K562 (cell line): ENCODE measurements at regions not wholly inside any gene's neighbourhood (a gene's known extent, or its start where the extent isn't known, plus 50 kb on each side); places are given as distances from the start of the nearest gene placed in this dataset.

Source experiments
- ATAC-seq: fragments of 200-7000 bp; cut with Tn5 transposase; 3 replicates; pipeline ENCODE4 v1.9.1; 2020; ENCODE audit warnings: moderate library complexity
- BruUV-seq: library from RNA; stranded (reverse); fragments of 400-500 nt; replicated peaks from 2 replicates; lab custom pipeline; 2021; lab: Mats Ljungman, UMichigan
- CTCF ChIA-PET: fragments of 300-600 bp; formaldehyde crosslinking; extraction: SDS; loops from one replicate; lab custom pipeline; 2021; ENCODE audit warnings: low intra/inter-chr PET ratio; lab: Yijun Ruan, JAX
- POLR2A ChIA-PET: fragments of 300-600, 350-650 bp; sonication (Branson Sonifier 250); formaldehyde crosslinking; extraction: SDS; loops from one replicate; lab custom pipeline; 2021; ENCODE audit warnings: antibody characterized with exemption, inconsistent platforms; lab: Yijun Ruan, JAX
- DNase-seq, 4 experiments: peaks; one replicate each; pipeline versions ENCODE4 v3.0.0 to v3.0.0-alpha.2; 2011 to 2018; ENCODE audit warnings: low spot score in 3 of 4, mixed read lengths in 3 of 4; ENCODE audit errors: extremely low read depth in 1 of 4
- FAIRE-seq: peaks from 2 replicates; lab custom pipeline; 2011; peaks lifted over from hg19 to GRCh38; lab: Jason Lieb, UNC
- H2AFZ ChIP-seq: 2 replicates; pipeline ENCODE4 v1.6.0; 2011; ENCODE audit warnings: low read depth, low read length, control low read depth, inconsistent platforms
- H3K27ac ChIP-seq: fragments of 200-600 bp; 3 replicates; pipeline ENCODE4 v1.8.0; 2011; ENCODE audit warnings: low read depth, mild to moderate bottlenecking, control low read depth, inconsistent platforms, low read length, moderate library complexity, mixed read lengths; ENCODE audit errors: extremely low read depth
- H3K27me3 ChIP-seq, 2 experiments: fragments of 300-600 bp in 1 of 2; 2 replicates in 1 of 2; 3 replicates in 1 of 2; pipeline versions ENCODE4 v1.6.0 to v1.8.0; 2011; ENCODE audit warnings: inconsistent platforms in 2 of 2, low read length in 2 of 2, mild to moderate bottlenecking in 1 of 2, mixed read lengths in 1 of 2, moderate library complexity in 1 of 2; ENCODE audit not compliant: control insufficient read depth in 2 of 2, insufficient read depth in 2 of 2
- H3K36me3 ChIP-seq: fragments of 300-600 bp; 3 replicates; pipeline ENCODE4 v1.8.0; 2011; ENCODE audit warnings: mild to moderate bottlenecking, low read length, inconsistent platforms; ENCODE audit not compliant: control insufficient read depth, insufficient read depth
- H3K4me1 ChIP-seq, 2 experiments: fragments of 200-600 bp in 1 of 2; replicated peaks in 1 of 2; 2 replicates in 1 of 2; 3 replicates in 1 of 2; pipeline versions ENCODE4 v1.5.1 to v1.8.0; 2011; ENCODE audit warnings: inconsistent platforms in 2 of 2, low read length in 2 of 2, mild to moderate bottlenecking in 1 of 2, mixed read lengths in 1 of 2, moderate library complexity in 1 of 2; ENCODE audit not compliant: control insufficient read depth in 2 of 2, insufficient read depth in 2 of 2
- H3K4me2 ChIP-seq: 2 replicates; pipeline ENCODE4 v1.6.1; 2011; ENCODE audit warnings: low read length, control low read depth, inconsistent platforms, mixed read lengths; ENCODE audit not compliant: insufficient read depth
- H3K4me3 ChIP-seq: fragments of 200-600 bp; sonication (generic), shearing (Covaris generic); 2 replicates; pipeline ENCODE4 v1.5.1; 2016; ENCODE audit warnings: control low read depth, inconsistent platforms
- H3K79me2 ChIP-seq: fragments of 200-600 bp; 3 replicates; pipeline ENCODE4 v1.8.0; 2011; ENCODE audit warnings: low read length, inconsistent platforms; ENCODE audit not compliant: control insufficient read depth, insufficient read depth
- H3K9ac ChIP-seq, 2 experiments: 2 replicates each; pipeline versions ENCODE4 v1.6.0 to v1.6.1; 2011; ENCODE audit warnings: low read depth in 2 of 2, low read length in 2 of 2, control low read depth in 1 of 2, inconsistent platforms in 1 of 2, mild to moderate bottlenecking in 1 of 2, mixed read lengths in 1 of 2; ENCODE audit not compliant: insufficient read depth in 1 of 2
- H3K9me1 ChIP-seq: one replicate; pipeline ENCODE4 v1.6.0; 2011; ENCODE audit warnings: inconsistent platforms, mild to moderate bottlenecking, low read length, moderate library complexity; ENCODE audit not compliant: control insufficient read depth, insufficient read depth
- H3K9me3 ChIP-seq: replicated peaks from 2 replicates; pipeline ENCODE4 v1.5.1; 2011; ENCODE audit warnings: low read depth, low read length, inconsistent platforms; ENCODE audit not compliant: control insufficient read depth, insufficient read depth
- H4K20me1 ChIP-seq: replicated peaks from 2 replicates; pipeline ENCODE4 v1.6.1; 2011; ENCODE audit warnings: low read length, inconsistent platforms, mixed read lengths; ENCODE audit not compliant: control insufficient read depth, insufficient read depth
- BHLHE40 ChIP-seq: IDR thresholded peaks from 2 replicates; pipeline ENCODE4 v1.6.1; 2011; ENCODE audit warnings: low read length, improper control_type of control experiment
- EP300 ChIP-seq: IDR thresholded peaks from 2 replicates; pipeline ENCODE4 v1.6.1; 2012; ENCODE audit warnings: low read length, improper control_type of control experiment
- ILK ChIP-seq: fragments of 450-650 bp; IDR thresholded peaks from 2 replicates; pipeline ENCODE4 v1.6.1; 2016; ENCODE audit warnings: missing genetic modification characterization, low read depth, mild to moderate bottlenecking, missing compliant biosample characterization, moderate library complexity, borderline replicate concordance
- MEIS2 ChIP-seq: fragments of 450-650 bp; IDR thresholded peaks from 2 replicates; pipeline ENCODE4 v1.6.1; 2014; ENCODE audit warnings: mild to moderate bottlenecking; ENCODE audit not compliant: partially characterized antibody
- RNF219 ChIP-seq: fragments of 250-450 bp; sonication (Bioruptor Pico); IDR thresholded peaks from 2 replicates; pipeline ENCODE4 v1.5.0; 2022; ENCODE audit warnings: mild to moderate bottlenecking
- SRSF3 ChIP-seq: fragments of 200-400 bp; formaldehyde crosslinking; IDR thresholded peaks from 2 replicates; pipeline ENCODE4 v1.6.1; 2016; ENCODE audit warnings: mild to moderate bottlenecking, low read length, moderate library complexity; ENCODE audit not compliant: insufficient read depth
- SRSF9 ChIP-seq: fragments of 200-400 bp; formaldehyde crosslinking; IDR thresholded peaks from 2 replicates; pipeline ENCODE4 v1.6.1; 2017; ENCODE audit warnings: low read depth, low read length, borderline replicate concordance
- ZBTB12 ChIP-seq: fragments of 250-450 bp; sonication (Bioruptor Pico); IDR thresholded peaks from 2 replicates; pipeline ENCODE4 v1.4.0; 2020
- ZNF12 ChIP-seq: sonication (generic); formaldehyde crosslinking; IDR thresholded peaks from 2 replicates; pipeline ENCODE4 v1.4.0; 2020; ENCODE audit warnings: mild to moderate bottlenecking, missing genetic modification reagents
- ZNF121 ChIP-seq: sonication (generic); formaldehyde crosslinking; conservative IDR thresholded peaks from 2 replicates; pipeline ENCODE4 v1.8.0; 2022; ENCODE audit warnings: missing genetic modification reagents
- ZNF354B ChIP-seq: fragments of 250-450 bp; sonication (Bioruptor Pico); IDR thresholded peaks from 2 replicates; pipeline ENCODE4 v1.4.0; 2020
- ZNF707 ChIP-seq: fragments of 250-450 bp; sonication (Bioruptor Pico); conservative IDR thresholded peaks from 2 replicates; pipeline ENCODE4 v1.8.0; 2022; ENCODE audit warnings: inconsistent platforms, mild to moderate bottlenecking, moderate library complexity
- ZNF77 ChIP-seq: fragments of 250-450 bp; sonication (Bioruptor Pico); IDR thresholded peaks from 2 replicates; pipeline ENCODE4 v1.5.0; 2020
- ZNF780A ChIP-seq: fragments of 250-450 bp; sonication (Bioruptor Pico); IDR thresholded peaks from 2 replicates; pipeline ENCODE4 v1.5.0; 2021; ENCODE audit warnings: mild to moderate bottlenecking
- ZNF830 ChIP-seq: fragments of 250-450 bp; sonication (Bioruptor Pico); IDR thresholded peaks from 2 replicates; pipeline ENCODE4 v1.5.0; 2021; ENCODE audit warnings: mild to moderate bottlenecking
- WGBS: fragments of 100-300 bp; shearing (Covaris generic); methylation state at CpG from one replicate; pipeline ENCODE4 v1.1.6; 2016; ENCODE audit warnings: low coverage, mixed read lengths; ENCODE audit not compliant: insufficient coverage; ENCODE audit errors: missing lambda C conversion rate; 5-methylcytosine and 5-hydroxymethylcytosine counted together
- in situ Hi-C: fragments of 300-500 bp; cut with MboI; formaldehyde crosslinking; loops from 4 replicates; pipeline ENCODE4 v1.15.0; 2018; ENCODE audit warnings: inconsistent platforms, mixed read lengths
- intact Hi-C: fragments of 100-400 bp; cut with micrococcal nuclease; formaldehyde crosslinking; loops from 2 replicates; pipeline ENCODE4 v1.14.2; 2022
- TF ChIP-seq, protein P1 (sequence below): fragments of 250-450 bp; sonication (Bioruptor Pico); IDR thresholded peaks from 2 replicates; pipeline ENCODE4 v1.8.0; 2022; ENCODE audit warnings: moderate library complexity, mild to moderate bottlenecking, inconsistent platforms

GRCh38 chr6:133016631-133017030 is 202.3 kb downstream of the RPS12 start:
- Histone ChIP-seq H3K9ac (no peak overlapping the region), H3K9me1 (no peaks in the 10 kb centered on the region), H2AFZ (no peak overlapping the region), H3K27me3 (no peaks in the 10 kb centered on the region), H4K20me1 (no peaks in the 10 kb centered on the region), H3K4me3 (no peak overlapping the region), H3K4me2 (no peak overlapping the region), H3K4me1 (no peaks in the 10 kb centered on the region), H3K36me3 (no peaks in the 10 kb centered on the region), H3K9me3 (no peaks in the 10 kb centered on the region), H3K79me2 (no peaks in the 10 kb centered on the region), H3K27ac (no peak overlapping the region)
- no TSS peak for BruUV-seq
- in situ Hi-C loops: no loop called here
- POLR2A ChIA-PET: no interaction called here
- FAIRE-seq: no peak
- TF ChIP-seq ZNF707 (CRISPR knock-in tag): no peak
- no peak for TF ChIP-seq ZNF121 (CRISPR knock-in tag)
- TF ChIP-seq, protein P1, sequence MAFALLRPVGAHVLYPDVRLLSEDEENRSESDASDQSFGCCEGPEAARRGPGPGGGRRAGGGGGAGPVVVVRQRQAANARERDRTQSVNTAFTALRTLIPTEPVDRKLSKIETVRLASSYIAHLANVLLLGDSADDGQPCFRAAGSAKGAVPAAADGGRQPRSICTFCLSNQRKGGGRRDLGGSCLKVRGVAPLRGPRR: no peak
- no peak for TF ChIP-seq SRSF3
- no peak for TF ChIP-seq SRSF9
- CTCF ChIA-PET: no interaction called here
- WGBS: 1% methylated on average over 5 of the region's 5 CpGs
- intact Hi-C loops: no loop called here
- ATAC-seq: no peak
- no peak for DNase-seq

GRCh38 chr6:133017581-133017980 is 203.2 kb downstream of the RPS12 start:
- ChIA-PET POLR2A (no interaction called here), CTCF (no interaction called here)
- 0% methylated on average over 5 of the region's 5 CpGs for WGBS
- Histone ChIP-seq H3K9me1 (no peaks in the 10 kb centered on the region), H3K4me3 (no peak overlapping the region), H3K27ac (no peak overlapping the region), H3K9me3 (no peaks in the 10 kb centered on the region), H3K4me2 (no peak overlapping the region), H3K4me1 (no peaks in the 10 kb centered on the region), H2AFZ (no peak overlapping the region), H3K27me3 (no peaks in the 10 kb centered on the region), H3K36me3 (no peaks in the 10 kb centered on the region), H4K20me1 (no peaks in the 10 kb centered on the region), H3K9ac (no peak overlapping the region), H3K79me2 (no peaks in the 10 kb centered on the region)
- intact Hi-C loops (no loop called here), in situ Hi-C loops (no loop called here)
- FAIRE-seq (no peak), DNase-seq (no peak), ATAC-seq (no peak)
- no TSS peak for BruUV-seq
- TF ChIP-seq ZBTB12 (CRISPR knock-in tag) (no peak), MEIS2 (no peak), EP300 (no peak), ZNF77 (CRISPR knock-in tag) (no peak), RNF219 (no peak), ZNF780A (CRISPR knock-in tag) (no peak), ILK (no peak), ZNF12 (no peak), BHLHE40 (no peak), ZNF830 (CRISPR knock-in tag) (no peak), ZNF354B (no peak)
